ENCODE measurements at regions not wholly inside any gene's neighbourhood (a gene's known extent, or its start where the extent isn't known, plus 50 kb on each side); places are given as distances from the start of the nearest gene placed in this dataset.

- Mint-ChIP-seq H3K27ac (no peak overlapping the region), H3K4me3 (no peak overlapping the region), H3K27me3 (ENCODE audit: low read depth) (no peaks in the 10 kb centered on the region)
Measured at GRCh38 chrX:75997692-75998091, 175.2 kb upstream of the PBDC1 start.

GRCh38 chrX:76014321-76014720 is 158.5 kb upstream of the PBDC1 start:
- Mint-ChIP-seq H3K27ac (no peak overlapping the region), H3K36me3 (ENCODE audit: low read depth) (no peaks in the 10 kb centered on the region), H3K4me1 (no peaks in the 10 kb centered on the region), H3K27me3 (ENCODE audit: low read depth) (no peaks in the 10 kb centered on the region), H3K4me3 (no peak overlapping the region), H3K9me3 (peaks cover 55% of the 10 kb centered on the region)
- TF ChIP-seq, protein P1, sequence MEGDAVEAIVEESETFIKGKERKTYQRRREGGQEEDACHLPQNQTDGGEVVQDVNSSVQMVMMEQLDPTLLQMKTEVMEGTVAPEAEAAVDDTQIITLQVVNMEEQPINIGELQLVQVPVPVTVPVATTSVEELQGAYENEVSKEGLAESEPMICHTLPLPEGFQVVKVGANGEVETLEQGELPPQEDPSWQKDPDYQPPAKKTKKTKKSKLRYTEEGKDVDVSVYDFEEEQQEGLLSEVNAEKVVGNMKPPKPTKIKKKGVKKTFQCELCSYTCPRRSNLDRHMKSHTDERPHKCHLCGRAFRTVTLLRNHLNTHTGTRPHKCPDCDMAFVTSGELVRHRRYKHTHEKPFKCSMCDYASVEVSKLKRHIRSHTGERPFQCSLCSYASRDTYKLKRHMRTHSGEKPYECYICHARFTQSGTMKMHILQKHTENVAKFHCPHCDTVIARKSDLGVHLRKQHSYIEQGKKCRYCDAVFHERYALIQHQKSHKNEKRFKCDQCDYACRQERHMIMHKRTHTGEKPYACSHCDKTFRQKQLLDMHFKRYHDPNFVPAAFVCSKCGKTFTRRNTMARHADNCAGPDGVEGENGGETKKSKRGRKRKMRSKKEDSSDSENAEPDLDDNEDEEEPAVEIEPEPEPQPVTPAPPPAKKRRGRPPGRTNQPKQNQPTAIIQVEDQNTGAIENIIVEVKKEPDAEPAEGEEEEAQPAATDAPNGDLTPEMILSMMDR (IDR thresholded peaks at IDR 0.05; ENCODE audit: unreplicated experiment in 3 of 3): no peak

More at GRCh38 chrX:75997692-75998091, 175.2 kb upstream of the PBDC1 start:
- Mint-ChIP-seq H3K4me1 (no peaks in the 10 kb centered on the region), H3K36me3 (ENCODE audit: low read depth) (no peaks in the 10 kb centered on the region), H3K9me3 (peaks cover 46% of the 10 kb centered on the region)
- TF ChIP-seq, protein P1 (IDR thresholded peaks at IDR 0.05; ENCODE audit: unreplicated experiment in 3 of 3): no peak

DNA sequence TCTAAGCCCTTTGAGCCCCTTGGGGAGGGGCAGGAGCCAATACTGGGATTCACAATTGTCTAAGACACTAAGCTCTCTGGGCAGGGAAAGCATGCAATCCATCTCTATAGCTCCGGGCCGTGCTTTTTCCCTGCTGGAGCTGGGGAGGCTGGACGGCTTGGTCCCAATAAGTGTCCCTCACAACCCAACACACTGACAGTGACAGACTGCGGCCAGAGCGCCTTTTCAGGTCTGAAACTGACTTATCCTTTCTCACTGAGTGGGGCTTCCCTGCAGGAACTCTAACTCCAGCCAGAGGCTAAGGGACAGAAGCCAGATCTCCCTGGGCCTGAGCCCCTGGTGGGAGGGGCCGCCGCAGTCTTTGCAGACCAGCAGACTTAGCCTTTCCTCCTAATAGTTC is 146.6 kb upstream of the PBDC1 start:
- Mint-ChIP-seq H3K4me3 (no peak overlapping the region), H3K27ac (no peak overlapping the region), H3K36me3 (ENCODE audit: low read depth) (no peaks in the 10 kb centered on the region), H3K9me3 (peaks cover 25% of the 10 kb centered on the region), H3K27me3 (ENCODE audit: low read depth) (no peaks in the 10 kb centered on the region), H3K4me1 (no peaks in the 10 kb centered on the region)
- TF ChIP-seq, protein P1 (IDR thresholded peaks at IDR 0.05; ENCODE audit: unreplicated experiment in 3 of 3): no peak

- no peaks in the 10 kb centered on the region for H3K4me1 Mint-ChIP-seq
- H3K27ac Mint-ChIP-seq: no peak overlapping the region
- H3K27me3 Mint-ChIP-seq (ENCODE audit: low read depth): no peaks in the 10 kb centered on the region
- TF ChIP-seq, protein P1 (IDR thresholded peaks at IDR 0.05; ENCODE audit: unreplicated experiment in 3 of 3): no peak
- H3K4me3 Mint-ChIP-seq: no peak overlapping the region
- peaks cover 25% of the 10 kb centered on the region for H3K9me3 Mint-ChIP-seq
- no peaks in the 10 kb centered on the region for H3K36me3 Mint-ChIP-seq (ENCODE audit: low read depth)
Measured at GRCh38 chrX:76026751-76027150, 146.1 kb upstream of the PBDC1 start.

DNA sequence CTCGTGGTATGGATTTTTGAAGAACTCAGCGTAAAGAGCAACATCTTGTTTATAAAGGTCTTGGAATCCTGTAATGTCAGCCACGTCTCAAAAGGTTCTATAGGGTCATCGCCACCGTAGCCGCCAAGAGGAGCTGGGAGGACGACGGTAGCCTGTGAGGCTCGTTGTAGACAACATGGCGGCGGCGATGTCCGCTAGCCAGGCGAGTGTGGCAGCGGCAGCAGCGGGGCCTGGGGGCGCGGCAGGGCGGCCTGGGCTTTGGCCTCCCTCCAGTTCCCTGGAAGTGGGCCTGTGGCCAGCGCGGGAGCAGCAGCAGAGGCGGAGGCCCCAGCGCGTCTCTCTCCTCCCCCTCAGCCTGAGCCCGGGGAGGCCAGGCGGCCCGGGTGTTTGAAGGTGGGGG is 143.5 kb upstream of the PBDC1 start:
- no peak overlapping the region for H3K27ac Mint-ChIP-seq
- TF ChIP-seq, protein P1 (IDR thresholded peaks at IDR 0.05; ENCODE audit: unreplicated experiment in 3 of 3): no peak
- H3K27me3 Mint-ChIP-seq (ENCODE audit: low read depth): no peaks in the 10 kb centered on the region
- no peaks in the 10 kb centered on the region for H3K36me3 Mint-ChIP-seq (ENCODE audit: low read depth)
- no peaks in the 10 kb centered on the region for H3K4me1 Mint-ChIP-seq
- H3K4me3 Mint-ChIP-seq: no peak overlapping the region
- H3K9me3 Mint-ChIP-seq: peaks cover 23% of the 10 kb centered on the region

DNA sequence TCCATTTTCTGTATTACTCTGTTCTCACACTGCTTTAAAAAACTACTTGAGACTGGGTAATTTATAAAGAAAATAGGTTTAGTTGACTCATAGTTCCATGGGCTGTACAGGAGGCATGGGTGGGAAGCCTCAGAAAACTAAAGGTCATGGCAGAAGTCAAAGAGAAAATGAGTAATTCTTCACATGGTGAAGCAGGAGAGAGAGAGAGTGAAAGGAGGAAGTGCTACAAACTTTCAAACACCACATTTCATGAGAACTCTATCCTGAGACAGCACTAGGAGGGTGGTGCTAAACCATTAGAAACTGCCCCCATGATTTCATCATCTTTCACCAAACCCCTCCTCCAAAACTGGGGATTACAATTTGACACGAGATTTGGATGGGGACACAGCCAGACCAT is 108.0 kb upstream of the PBDC1 start:
- no peaks in the 10 kb centered on the region for H3K36me3 Mint-ChIP-seq (ENCODE audit: low read depth)
- no peaks in the 10 kb centered on the region for H3K4me1 Mint-ChIP-seq
- no peak overlapping the region for H3K27ac Mint-ChIP-seq
- H3K9me3 Mint-ChIP-seq: peaks cover 38% of the 10 kb centered on the region
- no peaks in the 10 kb centered on the region for H3K27me3 Mint-ChIP-seq (ENCODE audit: low read depth)
- TF ChIP-seq, protein P1 (IDR thresholded peaks at IDR 0.05; ENCODE audit: unreplicated experiment in 3 of 3): no peak
- H3K4me3 Mint-ChIP-seq: no peak overlapping the region
